H9 (cell line): ENCODE measurements at regions not wholly inside any gene's neighbourhood (a gene's known extent, or its start where the extent isn't known, plus 50 kb on each side); places are given as distances from the start of the nearest gene placed in this dataset.

ENCODE experiments used
- DNase-seq: peaks from one replicate; pipeline ENCODE4 v3.0.0-alpha.2; 2017
- H2AFZ ChIP-seq: one replicate; pipeline ENCODE4 v1.6.1; 2013; ENCODE audit warnings: mild to moderate bottlenecking, low read length, control low read depth, moderate library complexity
- H2AK5ac ChIP-seq: 2 replicates; pipeline ENCODE4 v1.6.1; 2013; ENCODE audit warnings: low read length, control low read depth, mixed read lengths; ENCODE audit not compliant: insufficient read length
- H2BK120ac ChIP-seq: one replicate; pipeline ENCODE4 v1.6.1; 2013; ENCODE audit warnings: low read depth, mild to moderate bottlenecking, low read length, control low read depth, inconsistent platforms; ENCODE audit not compliant: poor library complexity, severe bottlenecking
- H2BK12ac ChIP-seq: 2 replicates; pipeline ENCODE4 v1.6.1; 2013; ENCODE audit warnings: low read length, control low read depth, mixed read lengths, low read depth; ENCODE audit not compliant: insufficient read length
- H2BK15ac ChIP-seq: 2 replicates; pipeline ENCODE4 v1.6.1; 2013; ENCODE audit warnings: low read depth, low read length, control low read depth
- H2BK20ac ChIP-seq: one replicate; pipeline ENCODE4 v1.6.1; 2013; ENCODE audit warnings: low read depth, mild to moderate bottlenecking, low read length, control low read depth, inconsistent platforms; ENCODE audit not compliant: poor library complexity, severe bottlenecking
- H2BK5ac ChIP-seq: 2 replicates; pipeline ENCODE4 v1.6.1; 2013; ENCODE audit warnings: low read length, control low read depth, mixed read lengths; ENCODE audit not compliant: insufficient read length
- H3K14ac ChIP-seq: 2 replicates; pipeline ENCODE4 v1.6.1; 2013; ENCODE audit warnings: low read length, control low read depth; ENCODE audit not compliant: insufficient read depth
- H3K18ac ChIP-seq: 2 replicates; pipeline ENCODE4 v1.6.1; 2013; ENCODE audit warnings: low read depth, mild to moderate bottlenecking, mixed read lengths, low read length, control low read depth; ENCODE audit not compliant: insufficient read length
- H3K23ac ChIP-seq: 2 replicates; pipeline ENCODE4 v1.6.1; 2013; ENCODE audit warnings: low read length, control low read depth, mixed read lengths, low read depth; ENCODE audit not compliant: insufficient read length
- H3K23me2 ChIP-seq: 2 replicates; pipeline ENCODE4 v1.6.1; 2013; ENCODE audit warnings: low read depth, mild to moderate bottlenecking, mixed read lengths, low read length, control low read depth; ENCODE audit not compliant: insufficient read length, poor library complexity, severe bottlenecking
- H3K27ac ChIP-seq: 2 replicates; pipeline ENCODE4 v1.5.1; 2013; ENCODE audit warnings: low read length, control low read depth, mixed read lengths, low read depth; ENCODE audit not compliant: insufficient read length
- H3K27me3 ChIP-seq: 2 replicates; pipeline ENCODE4 v1.6.1; 2013; ENCODE audit warnings: low read length, control low read depth, inconsistent platforms; ENCODE audit not compliant: insufficient read depth
- H3K4ac ChIP-seq: 2 replicates; pipeline ENCODE4 v1.6.1; 2013; ENCODE audit warnings: low read depth, mild to moderate bottlenecking, control low read depth, inconsistent platforms, low read length, moderate library complexity
- H3K4me1 ChIP-seq: 2 replicates; pipeline ENCODE4 v1.6.1; 2013; ENCODE audit warnings: low read length, control low read depth, inconsistent platforms; ENCODE audit not compliant: insufficient read depth
- H3K4me2 ChIP-seq: 2 replicates; pipeline ENCODE4 v1.6.1; 2013; ENCODE audit warnings: low read length, control low read depth, mixed read lengths; ENCODE audit not compliant: insufficient read length, insufficient read depth
- H3K56ac ChIP-seq: 2 replicates; pipeline ENCODE4 v1.6.1; 2013; ENCODE audit warnings: low read depth, mild to moderate bottlenecking, mixed read lengths, low read length, control low read depth; ENCODE audit not compliant: insufficient read length
- H3K79me1 ChIP-seq: 2 replicates; pipeline ENCODE4 v1.6.1; 2013; ENCODE audit warnings: low read depth, mild to moderate bottlenecking, moderate library complexity, low read length, control low read depth, inconsistent platforms; ENCODE audit not compliant: insufficient read depth, poor library complexity, severe bottlenecking
- H3K79me2 ChIP-seq: 2 replicates; pipeline ENCODE4 v1.6.1; 2013; ENCODE audit warnings: low read length, control low read depth, inconsistent platforms; ENCODE audit not compliant: insufficient read depth
- H3K9ac ChIP-seq: 2 replicates; pipeline ENCODE4 v1.6.1; 2013; ENCODE audit warnings: low read length, control low read depth, mixed read lengths; ENCODE audit not compliant: insufficient read length; ENCODE audit errors: extremely low read depth
- H3K9me3 ChIP-seq: one replicate; pipeline ENCODE4 v1.6.1; 2013; ENCODE audit warnings: low read depth, low read length, inconsistent platforms; ENCODE audit not compliant: control insufficient read depth
- H3T11ph ChIP-seq: one replicate; pipeline ENCODE4 v1.6.1; 2013; ENCODE audit warnings: mild to moderate bottlenecking, low read length, control low read depth, inconsistent platforms
- H4K20me1 ChIP-seq: one replicate; pipeline ENCODE4 v1.6.1; 2013; ENCODE audit not compliant: control insufficient read depth, insufficient read length, insufficient read depth
- H4K5ac ChIP-seq: 2 replicates; pipeline ENCODE4 v1.6.1; 2013; ENCODE audit warnings: low read depth, mild to moderate bottlenecking, mixed read lengths, low read length, control low read depth; ENCODE audit not compliant: insufficient read length
- H4K8ac ChIP-seq: replicated peaks from 2 replicates; pipeline ENCODE4 v1.6.1; 2013; ENCODE audit warnings: low read length, control low read depth, mixed read lengths, low read depth; ENCODE audit not compliant: insufficient read length
- H4K91ac ChIP-seq: 2 replicates; pipeline ENCODE4 v1.6.1; 2013; ENCODE audit warnings: low read depth, mild to moderate bottlenecking, moderate library complexity, mixed read lengths, low read length, control low read depth; ENCODE audit not compliant: insufficient read length
- H3K27ac Mint-ChIP-seq, 3 experiments: 2 replicates in 2 of 3; 3 replicates in 1 of 3; pipeline ENCODE4 v1.8.0; 2020 to 2021; ENCODE audit warnings: mixed read lengths in 3 of 3, mild to moderate bottlenecking in 1 of 3, moderate library complexity in 1 of 3
- H3K27me3 Mint-ChIP-seq: 2 replicates; pipeline ENCODE4 v1.8.0; 2021; ENCODE audit warnings: low read depth, mild to moderate bottlenecking, moderate library complexity, mixed read lengths
- H3K36me3 Mint-ChIP-seq, 3 experiments: 2 replicates in 2 of 3; 3 replicates in 1 of 3; pipeline ENCODE4 v1.8.0; 2020 to 2021; ENCODE audit warnings: low read depth in 3 of 3, mixed read lengths in 3 of 3; ENCODE audit not compliant: insufficient read depth in 1 of 3
- H3K4me1 Mint-ChIP-seq, 2 experiments: 2 replicates each; pipeline ENCODE4 v1.8.0; 2020; ENCODE audit warnings: mixed read lengths in 2 of 2
- H3K4me3 Mint-ChIP-seq, 2 experiments: 2 replicates in 1 of 2; 3 replicates in 1 of 2; pipeline ENCODE4 v1.8.0; 2020 to 2021; ENCODE audit warnings: mild to moderate bottlenecking in 2 of 2, mixed read lengths in 2 of 2, moderate library complexity in 1 of 2
- H3K9me3 Mint-ChIP-seq, 2 experiments: 2 replicates in 1 of 2; 3 replicates in 1 of 2; pipeline ENCODE4 v1.8.0; 2020; ENCODE audit warnings: mild to moderate bottlenecking in 2 of 2, mixed read lengths in 2 of 2, moderate library complexity in 1 of 2
- WGBS: extraction: QIAGEN DNeasy Blood & Tissue Kit; methylation state at CpG from one replicate; pipeline ENCODE4 v1.1.7; 2013; ENCODE audit warnings: missing lambda C conversion rate, low lambda C conversion rate, mixed read lengths; ENCODE audit not compliant: insufficient read length; ENCODE audit errors: extremely low coverage; 5-methylcytosine and 5-hydroxymethylcytosine counted together
- TF ChIP-seq, protein P1 (sequence below): fragments of 200-600 bp; sonication (generic); conservative IDR thresholded peaks from 3 replicates; pipeline ENCODE4 v1.8.0; 2021; ENCODE audit warnings: antibody characterized with exemption, mild to moderate bottlenecking

GRCh38 chr4:12145106-12145505 lies 716.4 kb upstream of the HS3ST1 start:
- H4K20me1 ChIP-seq: no peaks in the 10 kb centered on the region
- no peak overlapping the region for H2BK12ac ChIP-seq
- H3K4ac ChIP-seq: no peak overlapping the region
- no peak overlapping the region for H3K27ac Mint-ChIP-seq
- no CpG with 5 or more reads among the region's 2 CpGs for WGBS
- no peak overlapping the region for H3K18ac ChIP-seq
- no peaks in the 10 kb centered on the region for H3K79me1 ChIP-seq
- H3K4me1 ChIP-seq: no peaks in the 10 kb centered on the region
- H3K79me2 ChIP-seq: no peaks in the 10 kb centered on the region
- no peak overlapping the region for H2AFZ ChIP-seq
- DNase-seq: no peak
- no peak overlapping the region for H3K4me3 Mint-ChIP-seq
- no peaks in the 10 kb centered on the region for H3K27me3 ChIP-seq
- H3K9ac ChIP-seq: no peak overlapping the region
- no peak overlapping the region for H3K23ac ChIP-seq
- no peak overlapping the region for H3K56ac ChIP-seq
- peaks cover 5% of the 10 kb centered on the region in 2 experiments for H3K4me1 Mint-ChIP-seq
- H2AK5ac ChIP-seq: no peak overlapping the region
- no peaks in the 10 kb centered on the region; a peak in 1 of 7 replicates for H3K36me3 Mint-ChIP-seq
- H2BK120ac ChIP-seq: no peak overlapping the region
- no peak overlapping the region for H2BK20ac ChIP-seq
- H3K23me2 ChIP-seq: no peaks in the 10 kb centered on the region
- TF ChIP-seq, protein P1, sequence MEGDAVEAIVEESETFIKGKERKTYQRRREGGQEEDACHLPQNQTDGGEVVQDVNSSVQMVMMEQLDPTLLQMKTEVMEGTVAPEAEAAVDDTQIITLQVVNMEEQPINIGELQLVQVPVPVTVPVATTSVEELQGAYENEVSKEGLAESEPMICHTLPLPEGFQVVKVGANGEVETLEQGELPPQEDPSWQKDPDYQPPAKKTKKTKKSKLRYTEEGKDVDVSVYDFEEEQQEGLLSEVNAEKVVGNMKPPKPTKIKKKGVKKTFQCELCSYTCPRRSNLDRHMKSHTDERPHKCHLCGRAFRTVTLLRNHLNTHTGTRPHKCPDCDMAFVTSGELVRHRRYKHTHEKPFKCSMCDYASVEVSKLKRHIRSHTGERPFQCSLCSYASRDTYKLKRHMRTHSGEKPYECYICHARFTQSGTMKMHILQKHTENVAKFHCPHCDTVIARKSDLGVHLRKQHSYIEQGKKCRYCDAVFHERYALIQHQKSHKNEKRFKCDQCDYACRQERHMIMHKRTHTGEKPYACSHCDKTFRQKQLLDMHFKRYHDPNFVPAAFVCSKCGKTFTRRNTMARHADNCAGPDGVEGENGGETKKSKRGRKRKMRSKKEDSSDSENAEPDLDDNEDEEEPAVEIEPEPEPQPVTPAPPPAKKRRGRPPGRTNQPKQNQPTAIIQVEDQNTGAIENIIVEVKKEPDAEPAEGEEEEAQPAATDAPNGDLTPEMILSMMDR: no peak
- H3K27ac ChIP-seq: no peak overlapping the region
- H3K14ac ChIP-seq: no peak overlapping the region
- H4K91ac ChIP-seq: no peak overlapping the region
- no peak overlapping the region for H3T11ph ChIP-seq
- H2BK5ac ChIP-seq: no peak overlapping the region
- H4K5ac ChIP-seq: no peak overlapping the region
- no peak overlapping the region for H4K8ac ChIP-seq
- H2BK15ac ChIP-seq: no peak overlapping the region
- H3K4me2 ChIP-seq: no peak overlapping the region
- peaks cover 0 to 3% of the 10 kb centered on the region in 2 experiments; a peak in 3 of 5 replicates for H3K9me3 Mint-ChIP-seq
- no peaks in the 10 kb centered on the region; the same call in 1 of the 2 replicates for H3K27me3 Mint-ChIP-seq
- H3K9me3 ChIP-seq: no peaks in the 10 kb centered on the region
